Activated CD8-positive, alpha-beta memory T cell treated with anti-CD3 and anti-CD28 coated beads for 24 hours (primary cell): ENCODE measurements at regions not wholly inside any gene's neighbourhood (a gene's known extent, or its start where the extent isn't known, plus 50 kb on each side); places are given as distances from the start of the nearest gene placed in this dataset.
"Not testable (repeated sequence)": the region's sequence is repeated elsewhere in the genome, so short reads cannot be mapped to it uniquely, and the experiment has no call there.

Source experiments
- DNase-seq: peaks from one replicate; pipeline ENCODE4 v3.0.0-alpha.2; 2020

GRCh38 chr9:108803428-108804065 is 52.2 kb downstream of the ACTL7B start:
- DNase-seq, result no peak

DNA sequence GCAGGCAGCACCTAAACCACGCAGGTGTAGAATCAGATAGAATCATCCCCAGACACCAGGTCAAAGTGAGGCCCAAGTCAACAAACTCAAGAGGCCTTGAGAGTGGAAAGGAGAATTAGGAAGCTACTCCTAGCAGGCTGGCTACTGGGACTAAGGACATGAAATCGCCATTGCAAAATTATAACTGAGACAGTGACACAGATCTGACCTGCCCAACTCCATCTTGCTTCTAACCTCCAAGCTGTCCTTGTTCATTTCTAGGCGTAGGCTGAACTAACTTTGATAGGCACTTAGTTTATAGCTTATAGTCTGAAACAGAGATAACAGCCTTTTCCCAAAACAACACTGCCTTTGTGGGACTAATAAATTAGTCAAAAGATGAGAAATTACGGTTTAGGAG is 52.8 kb downstream of the ACTL7B start:
- no peak for DNase-seq

DNA sequence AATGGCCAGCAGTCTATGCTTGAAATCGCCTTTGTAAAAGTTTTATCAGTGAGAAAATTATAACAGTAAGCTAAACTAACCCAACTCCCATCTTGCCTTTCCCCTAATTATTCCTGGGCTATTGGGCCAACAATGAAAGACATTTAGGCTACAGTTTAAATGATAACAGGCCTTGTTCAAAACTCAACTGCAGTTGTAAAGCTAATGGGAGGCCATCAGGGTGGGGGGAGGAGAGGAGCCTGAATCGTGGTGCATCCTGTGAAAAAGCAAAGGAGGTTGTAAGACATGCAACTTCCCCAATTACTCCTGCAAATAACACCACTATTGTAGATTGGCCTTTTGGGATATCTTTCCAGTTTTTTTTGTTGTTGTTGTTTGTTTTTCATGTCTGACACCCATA is 53.8 kb downstream of the ACTL7B start:
- DNase-seq, result no peak

GRCh38 chr9:108800632-108801099 is 55.1 kb downstream of the ACTL7B start:
- DNase-seq, result no peak

GRCh38 chr9:108793573-108793972 is 62.2 kb downstream of the ACTL7B start:
- no peak for DNase-seq

DNA sequence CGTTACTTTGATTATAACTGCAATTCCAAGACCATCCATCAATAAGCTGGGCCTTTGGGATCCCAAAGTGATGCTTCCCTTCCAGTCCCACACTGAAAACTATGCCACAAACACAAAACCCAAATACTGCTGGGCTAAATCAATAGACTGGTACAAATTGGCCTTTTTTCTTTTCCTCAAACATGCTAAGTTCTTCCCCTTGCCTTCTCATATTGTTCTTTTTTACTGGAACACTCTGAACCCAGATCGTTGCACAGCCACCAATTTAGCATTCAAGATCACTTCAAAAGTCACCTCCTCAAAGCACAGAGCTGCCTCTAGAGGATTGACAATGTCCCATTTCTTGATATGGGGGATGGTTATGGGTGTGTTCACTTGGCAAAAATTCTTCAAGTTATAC is 66.0 kb downstream of the ACTL7B start:
- no peak for DNase-seq

- no peak for DNase-seq
Measured at GRCh38 chr9:108787690-108788048, 68.1 kb downstream of the ACTL7B start.

DNA sequence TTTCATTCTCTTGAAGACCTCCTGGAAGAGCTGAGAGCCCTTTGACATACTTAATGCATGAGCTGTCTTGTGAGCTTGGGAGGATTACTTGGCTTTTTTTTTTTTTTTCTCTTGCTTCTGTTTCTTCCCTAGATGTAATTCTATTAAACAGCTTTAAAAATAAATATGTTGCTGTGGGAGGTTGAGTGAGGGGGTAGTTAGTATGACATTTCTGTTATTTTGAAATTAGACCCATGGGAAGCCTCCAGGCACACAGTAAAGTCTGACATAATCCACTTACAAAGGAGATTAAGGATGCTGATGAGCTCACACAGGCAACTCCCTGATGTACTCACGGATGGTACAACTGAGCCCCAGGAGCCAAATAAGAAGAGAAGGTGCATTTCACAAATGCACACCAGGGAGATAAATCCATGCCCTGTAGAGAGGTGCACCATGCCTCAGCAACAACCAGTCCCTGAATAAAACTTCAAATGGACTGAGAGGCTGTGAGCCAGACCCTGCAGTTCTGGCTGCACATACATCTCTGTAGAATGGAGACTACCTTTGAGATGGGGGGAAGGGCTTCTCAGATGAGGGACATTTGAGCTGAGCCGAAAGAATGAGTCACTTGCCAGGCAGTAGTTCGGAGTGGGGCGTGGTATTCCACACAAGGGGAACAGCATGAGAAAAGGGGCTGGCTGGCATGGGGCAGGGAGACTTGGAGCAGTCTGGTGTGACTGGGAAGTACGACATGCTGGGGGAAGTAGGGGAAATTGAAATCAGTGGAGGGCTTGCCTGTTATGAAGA is 68.7 kb downstream of the ACTL7B start:
- DNase-seq, result no peak

DNA sequence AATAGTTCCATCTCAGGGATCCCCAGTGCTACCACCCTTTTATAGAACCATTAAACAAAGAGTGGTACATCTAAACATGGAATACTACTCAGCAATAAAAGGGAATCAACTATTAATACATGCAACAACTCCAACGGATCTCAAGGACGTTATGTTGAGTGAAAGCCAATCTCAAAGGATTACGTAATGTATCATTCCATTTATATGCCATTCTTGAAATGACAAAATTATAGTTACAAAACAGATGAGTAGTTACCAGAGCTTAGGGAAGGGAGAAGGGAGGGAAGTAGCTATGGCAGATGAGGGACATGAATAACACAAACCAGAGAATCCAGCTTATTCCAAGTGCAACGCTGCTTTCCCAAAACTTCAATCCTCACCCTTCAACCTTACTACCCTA is 69.5 kb downstream of the ACTL7B start:
- no peak for DNase-seq

DNA sequence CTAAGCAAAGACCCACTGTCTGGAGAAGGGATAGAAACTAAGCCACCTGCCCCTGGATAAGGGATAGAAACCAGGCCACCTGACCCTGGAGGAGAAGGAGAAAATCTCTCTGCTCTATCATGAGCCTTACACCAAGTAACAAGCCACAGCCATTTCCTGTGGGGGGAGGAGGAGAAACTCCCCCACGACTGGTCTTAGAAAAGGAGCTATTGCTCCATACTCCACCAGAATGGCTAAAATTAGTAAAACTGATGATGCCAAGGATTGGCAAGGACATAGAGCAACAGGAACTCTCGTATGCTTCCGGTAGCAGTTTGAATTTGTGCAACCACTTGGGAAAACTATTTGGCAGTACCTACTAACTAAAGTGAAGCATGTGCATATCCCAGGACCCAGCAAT is 70.8 kb downstream of the ACTL7B start:
- no peak for DNase-seq

DNA sequence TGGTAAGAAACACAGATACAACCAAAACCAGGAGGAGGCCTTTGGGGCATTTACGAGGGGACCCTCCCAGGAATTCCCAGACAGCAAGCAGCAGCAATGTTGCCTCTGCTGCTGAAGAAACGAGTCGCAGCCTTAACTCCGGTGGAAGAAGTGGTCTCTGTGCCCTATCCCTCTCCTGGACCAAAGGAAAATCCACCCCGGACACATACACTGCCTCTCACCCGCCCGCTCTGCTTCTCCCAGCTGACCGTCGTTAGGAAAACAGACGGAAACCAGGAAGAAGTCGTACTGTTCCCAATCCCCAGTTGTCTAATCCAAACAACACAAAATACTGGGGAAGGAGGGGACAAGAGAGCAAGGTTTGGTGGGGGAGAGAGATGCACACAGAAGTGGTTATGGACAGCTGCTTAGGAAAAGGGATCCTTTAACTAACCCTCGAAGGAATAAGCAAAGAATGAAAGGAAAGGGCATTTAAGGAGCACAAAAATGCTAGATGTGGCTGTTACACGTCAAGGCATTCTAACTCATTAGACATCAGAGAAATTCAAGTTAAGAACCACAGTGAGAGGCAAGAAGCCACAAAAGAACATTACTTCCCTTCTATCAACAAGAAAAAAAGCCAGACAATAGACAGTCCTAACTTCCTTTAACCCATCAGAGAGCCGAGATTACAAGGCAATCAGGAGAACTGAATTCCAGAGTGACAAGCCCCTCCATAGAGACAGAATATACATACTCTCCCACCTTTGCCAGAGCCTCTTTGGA is 71.9 kb downstream of the ACTL7B start:
- no peak for DNase-seq

- no peak for DNase-seq
Measured at GRCh38 chr9:108783326-108783725, 72.5 kb downstream of the ACTL7B start.

DNA sequence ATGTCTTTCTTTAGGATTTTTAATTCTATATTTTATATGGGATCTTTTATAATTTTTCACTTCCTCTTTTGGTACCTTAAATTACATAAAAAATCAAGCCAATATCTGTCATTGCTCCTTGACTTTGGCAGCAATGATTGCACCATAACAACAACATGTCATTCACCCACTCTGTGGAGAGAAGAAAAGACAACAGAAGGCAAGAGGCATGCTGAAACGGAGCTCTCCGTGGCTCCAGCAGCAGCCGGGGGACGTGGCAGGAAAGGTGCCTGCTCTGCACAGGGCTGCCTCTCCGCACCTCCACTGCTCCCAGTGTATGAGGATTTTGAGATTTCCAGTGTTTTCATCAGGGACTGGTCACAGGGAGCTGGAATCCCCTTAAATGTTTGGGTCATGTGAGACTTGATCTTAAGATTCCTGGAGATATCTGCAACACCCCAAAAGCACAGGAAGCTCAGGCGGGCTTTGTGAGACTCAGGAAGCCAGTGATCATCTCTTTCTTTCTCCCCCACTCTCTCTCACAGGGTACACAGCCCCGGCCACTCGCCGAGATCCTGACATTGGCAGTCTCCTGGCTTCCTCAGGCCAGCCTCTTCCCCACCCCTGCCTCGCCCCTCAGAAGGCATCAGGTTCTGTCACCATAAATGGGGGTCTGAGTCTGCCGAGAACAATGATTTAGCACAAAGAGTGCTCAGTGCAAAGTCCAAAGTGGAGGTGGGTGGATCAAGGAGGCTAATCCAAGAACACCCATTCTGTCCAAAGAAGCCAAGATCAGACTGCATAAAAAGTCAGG is 74.6 kb downstream of the ACTL7B start:
- no peak for DNase-seq

GRCh38 chr9:108779551-108780325 is 76.0 kb downstream of the ACTL7B start:
- no peak for DNase-seq

DNA sequence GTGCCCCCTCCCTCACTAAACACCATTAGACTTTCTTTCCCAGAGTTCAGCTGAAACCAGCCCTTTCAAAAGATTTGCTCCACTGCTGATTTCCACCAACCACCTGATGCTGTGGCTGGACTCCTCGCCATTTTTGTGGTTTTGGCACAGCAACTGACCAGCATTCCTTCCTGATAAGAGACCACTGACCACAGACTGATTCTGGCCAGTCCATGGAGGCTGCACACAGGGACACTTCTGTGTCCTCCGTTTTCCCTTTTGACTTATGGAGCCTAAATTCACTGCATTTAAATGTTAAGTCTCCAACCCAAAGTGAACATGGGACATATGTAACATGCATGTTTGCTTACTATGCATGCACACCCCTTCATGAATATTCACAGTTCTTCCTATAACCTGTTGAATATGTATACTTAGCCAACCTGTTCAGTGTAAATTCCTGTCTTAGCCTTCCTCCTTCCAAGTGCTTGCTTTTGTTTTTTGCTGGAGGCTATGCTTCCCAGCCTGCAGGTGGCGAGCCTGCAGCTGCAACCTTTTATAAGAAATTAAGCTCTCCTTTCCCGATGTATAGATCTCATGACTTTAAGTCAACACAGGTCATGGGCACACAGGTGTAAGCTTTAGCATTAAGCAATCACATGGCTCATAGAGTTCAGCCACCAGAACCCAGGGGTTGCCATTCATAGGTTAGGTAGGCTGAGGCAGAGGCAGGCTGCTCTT is 78.7 kb downstream of the ACTL7B start:
- DNase-seq, result no peak

GRCh38 chr9:108775901-108776306 is 79.9 kb downstream of the ACTL7B start:
- DNase-seq, result no peak

- DNase-seq, result not testable (repeated sequence)
Measured at GRCh38 chr9:108774088-108774487, 81.7 kb downstream of the ACTL7B start.

DNA sequence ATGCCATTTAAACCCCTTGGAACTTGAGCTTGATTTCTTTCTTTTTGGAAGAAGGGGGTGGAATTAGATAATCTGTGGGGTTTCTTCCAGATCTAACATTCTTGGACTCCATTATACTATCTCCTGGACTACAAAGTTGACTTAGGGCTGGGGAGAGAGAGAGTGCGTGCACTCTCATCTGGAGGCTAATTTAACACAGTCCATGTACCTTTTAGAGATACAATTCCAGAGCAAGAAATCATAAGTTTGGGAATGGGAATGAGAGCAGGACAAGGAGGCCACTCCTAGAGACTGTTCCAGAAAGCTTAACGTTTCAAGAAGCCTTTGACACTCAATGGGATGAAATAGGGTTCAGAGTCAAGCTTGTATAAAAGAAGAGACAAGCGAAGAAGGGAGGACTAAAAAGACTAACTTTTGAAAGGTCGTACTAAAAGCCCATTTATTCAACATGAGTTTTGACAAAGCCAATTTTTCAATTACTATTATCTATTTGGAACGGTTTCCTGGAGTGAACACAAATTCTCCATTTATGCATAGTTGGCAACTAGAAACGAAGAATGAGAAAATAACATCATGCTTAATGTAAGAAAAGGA is 83.4 kb downstream of the ACTL7B start:
- no peak for DNase-seq

GRCh38 chr9:108768744-108769143 is 87.0 kb downstream of the ACTL7B start:
- no peak for DNase-seq

GRCh38 chr9:108766626-108767161 is 89.1 kb downstream of the ACTL7B start:
- no peak for DNase-seq

- DNase-seq, result no peak
Measured at GRCh38 chr9:108765265-108765664, 90.5 kb downstream of the ACTL7B start.
